ENCODE measurements at regions not wholly inside any gene's neighbourhood (a gene's known extent, or its start where the extent isn't known, plus 50 kb on each side); places are given as distances from the start of the nearest gene placed in this dataset.
A peak's percentile ranks its signal among the peaks of the same experiment; 100 is the strongest.

DNA sequence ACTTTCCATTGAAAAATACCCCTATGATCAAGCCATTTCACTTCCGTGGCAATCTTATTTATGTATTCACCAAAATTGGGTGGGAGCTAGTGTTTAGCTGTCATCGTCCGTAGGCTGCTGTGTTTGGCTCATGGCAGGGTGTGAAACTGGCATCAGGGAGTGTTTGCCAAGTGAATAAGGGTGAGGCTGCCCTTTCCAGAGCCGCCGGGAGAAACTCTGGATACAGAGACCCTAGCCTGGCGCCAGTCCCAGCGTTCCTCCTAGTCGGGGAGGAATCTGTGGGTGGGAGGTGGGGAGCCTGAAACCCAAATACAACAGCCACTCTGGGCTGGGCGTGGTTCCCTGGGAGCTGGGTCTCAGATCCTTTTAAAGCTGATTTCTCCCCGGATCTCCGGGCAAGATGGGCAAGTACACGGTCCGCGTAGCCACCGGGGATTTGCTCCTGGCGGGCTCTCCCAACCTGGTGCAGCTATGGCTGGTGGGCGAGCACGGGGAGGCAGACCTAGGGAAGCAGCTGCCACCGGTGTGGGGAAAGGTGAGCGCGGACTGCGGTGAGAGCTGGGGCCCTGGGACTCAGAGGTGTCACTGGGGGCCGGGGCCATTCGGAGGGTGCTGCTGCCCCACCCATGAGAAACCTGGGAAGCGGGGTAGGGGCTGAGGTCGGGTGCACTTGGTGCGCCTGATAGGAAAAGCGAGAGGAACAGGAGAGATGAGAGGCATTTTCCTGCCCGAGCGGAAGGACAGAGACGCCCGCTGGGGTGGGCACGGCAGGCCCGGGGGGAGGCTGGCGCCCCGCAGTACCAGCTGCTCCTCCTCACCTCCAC lies 62.1 kb upstream of the TEKT1 start:
- intact Hi-C loops (cut with DNase I): no loop called here
- DNase-seq (no peak), ATAC-seq (ENCODE audit: poor library complexity) (no peak)

DNA sequence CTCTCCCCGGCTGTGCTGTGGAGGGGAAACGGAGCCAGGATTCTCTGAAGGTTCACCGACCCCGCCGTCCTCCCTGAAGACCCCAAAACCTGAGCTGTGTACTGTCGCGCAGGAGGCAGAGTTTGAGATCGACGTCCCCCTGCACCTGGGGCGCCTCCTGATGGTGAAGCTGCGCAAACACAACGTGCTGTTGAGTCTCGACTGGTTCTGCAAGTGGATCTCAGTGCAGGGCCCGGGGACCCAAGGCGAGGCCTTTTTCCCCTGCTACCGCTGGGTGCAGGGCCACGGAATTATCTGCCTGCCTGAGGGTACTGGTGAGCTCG lies 62.6 kb upstream of the TEKT1 start:
- no peak for DNase-seq
- ATAC-seq (ENCODE audit: poor library complexity): no peak
- intact Hi-C loops (cut with DNase I): no loop called here

DNA sequence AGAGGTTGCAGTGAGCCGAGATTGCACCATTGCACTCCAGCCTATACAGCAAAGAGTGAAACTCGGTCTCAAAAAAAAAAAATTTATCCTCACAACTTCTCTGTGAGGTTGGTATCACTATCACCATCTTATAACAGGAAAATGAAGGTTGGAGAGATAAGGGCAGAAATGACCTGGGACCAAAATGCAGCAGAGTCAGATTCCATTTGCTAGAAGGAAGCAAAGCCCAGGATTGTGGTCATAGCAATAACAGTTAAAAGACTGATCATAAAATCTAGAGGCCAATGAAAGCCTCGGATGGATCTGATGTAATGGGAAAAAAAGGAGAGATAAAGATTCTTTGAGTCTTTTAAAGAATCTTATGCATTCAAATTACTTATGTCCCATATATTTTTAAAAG lies 69.6 kb upstream of the TEKT1 start:
- intact Hi-C loops (cut with DNase I): no loop called here
- no peak for ATAC-seq (ENCODE audit: poor library complexity)

DNA sequence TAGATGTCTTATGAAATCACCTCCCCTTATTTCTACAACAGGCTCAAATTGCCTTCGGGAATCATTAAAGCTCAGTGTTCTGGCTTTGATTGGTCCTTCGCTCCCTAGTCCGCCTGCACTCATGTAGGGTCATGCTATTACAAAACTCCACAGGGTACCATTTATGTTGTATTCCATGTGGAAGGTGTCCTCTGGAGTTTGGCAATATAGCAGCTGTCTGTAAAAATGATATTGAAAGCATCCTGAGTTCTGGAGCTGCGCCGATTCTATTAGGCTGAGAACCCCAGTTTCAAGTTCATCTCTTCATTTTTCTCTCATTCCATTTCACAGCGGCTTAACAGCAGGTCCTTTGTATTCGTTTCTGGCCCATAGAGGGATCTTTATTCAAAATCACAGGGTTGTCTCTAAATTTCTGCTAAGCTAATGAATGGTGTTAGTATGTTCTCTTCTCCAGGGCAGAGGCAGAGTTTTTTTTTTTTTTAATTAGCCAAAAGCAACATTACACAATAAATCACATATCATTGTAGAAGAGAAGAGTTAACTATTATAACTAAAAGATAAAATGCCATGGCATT lies 71.9 kb upstream of the TEKT1 start:
- ATAC-seq (ENCODE audit: poor library complexity) (no peak), DNase-seq (no peak)
- intact Hi-C loops (cut with DNase I): no loop called here

More for the DNA sequence above, 69.6 kb upstream of the TEKT1 start:
- no peak for DNase-seq

DNA sequence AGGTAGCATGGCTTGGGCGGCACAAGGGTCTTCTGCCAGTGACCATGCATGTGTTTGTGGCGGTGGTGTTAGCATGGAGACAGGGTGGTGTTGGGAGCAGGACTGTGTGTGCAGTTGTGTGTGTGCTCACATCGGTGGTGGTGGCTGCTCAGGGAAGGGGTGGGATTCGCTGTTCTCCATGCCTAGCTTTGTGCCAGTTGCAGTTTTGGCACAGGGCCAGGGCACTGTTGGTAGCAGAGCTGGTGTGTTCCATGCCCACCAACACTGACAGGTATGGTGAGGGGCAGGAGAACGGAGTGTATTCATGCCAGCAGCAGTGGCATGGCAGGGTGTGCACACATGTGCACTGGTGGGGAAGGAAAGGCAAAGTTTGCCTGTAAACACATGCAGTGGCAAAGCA lies 77.3 kb upstream of the TEKT1 start:
- no peak for DNase-seq
- intact Hi-C loops (cut with DNase I): no loop called here
- no peak for ATAC-seq (ENCODE audit: poor library complexity)

DNA sequence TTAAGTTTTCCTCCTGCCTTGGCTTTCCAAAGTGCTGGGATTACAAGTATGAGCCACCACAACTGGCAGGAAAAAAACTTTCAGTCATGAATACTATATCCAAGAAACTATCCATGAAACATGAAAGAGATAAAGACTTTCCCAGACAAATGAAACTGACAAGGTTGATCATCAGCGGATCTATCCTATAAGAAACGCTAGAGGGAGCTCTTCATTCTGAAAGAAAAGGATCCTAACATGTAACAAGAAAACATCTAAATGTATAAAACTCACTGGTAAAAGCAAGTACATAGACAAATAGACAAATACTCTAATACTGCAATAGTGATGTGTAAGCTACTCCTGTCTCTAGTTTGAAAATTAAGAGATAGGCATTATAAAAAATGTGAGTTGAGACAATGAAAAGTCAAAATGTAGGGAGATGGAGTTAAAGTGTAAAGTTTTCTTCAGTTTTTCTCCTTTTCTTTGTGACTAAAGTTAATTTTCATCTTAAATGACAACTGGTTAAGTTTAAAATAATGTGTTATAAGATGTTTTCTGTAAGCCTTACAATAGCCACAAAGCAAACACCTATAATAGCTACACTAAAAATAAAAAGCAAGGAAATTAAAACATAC lies 79.6 kb upstream of the TEKT1 start:
- intact Hi-C loops (cut with DNase I): loop anchor here (5.0 kb wide), 2 partner anchors 91 to 111 kb away; partner anchors contain the start of gene BCL6B
- ATAC-seq (ENCODE audit: poor library complexity) (no peak), DNase-seq (no peak)

DNA sequence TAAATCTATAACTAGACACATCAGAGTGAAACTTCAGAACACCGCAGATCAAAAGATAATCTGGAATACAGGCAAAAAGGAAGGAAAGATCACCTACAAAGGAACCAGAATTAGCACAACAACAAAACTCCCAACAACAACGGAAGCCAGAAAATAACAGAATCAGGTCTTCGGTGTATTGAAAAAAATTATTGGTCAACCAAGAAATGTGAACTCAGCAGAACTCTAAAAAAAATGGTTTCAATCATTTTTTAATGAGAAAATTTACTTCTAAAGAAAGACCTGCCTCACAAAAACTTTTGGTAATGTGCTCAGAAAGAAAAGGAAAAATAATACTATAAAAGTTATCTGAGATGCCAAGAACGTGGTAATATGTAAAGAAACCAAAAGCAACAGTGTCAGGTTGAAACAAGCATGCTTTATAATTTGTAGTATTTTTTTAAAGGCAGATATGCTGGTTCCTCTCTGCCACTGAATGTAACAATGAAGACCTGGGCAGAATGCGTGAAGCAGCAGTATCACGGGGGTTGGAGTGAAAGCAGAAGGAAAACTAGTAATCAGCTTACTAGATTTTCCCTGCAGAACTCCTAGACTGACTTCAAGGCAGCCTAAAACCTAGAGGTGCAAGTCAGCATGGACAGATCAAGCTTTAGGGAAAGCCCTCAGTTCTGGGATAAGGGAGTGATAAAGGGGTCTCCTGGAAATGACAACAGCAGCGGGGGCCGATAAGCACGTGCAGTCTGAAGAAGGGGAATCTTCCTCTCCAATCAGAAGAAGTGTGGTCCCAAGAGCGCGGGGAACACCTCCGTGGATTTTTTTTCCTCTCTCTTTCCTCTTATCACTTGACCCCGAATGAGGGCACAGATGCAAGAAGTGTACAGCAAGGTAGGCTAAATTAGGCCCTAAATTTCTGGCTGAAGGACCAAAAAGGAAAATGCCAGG lies 80.9 kb upstream of the TEKT1 start:
- ATAC-seq (ENCODE audit: poor library complexity) (no peak), DNase-seq (no peak)
- intact Hi-C loops (cut with DNase I): loop anchor here (5.0 kb wide), 2 partner anchors 90 to 110 kb away; partner anchors contain the start of gene BCL6B

DNA sequence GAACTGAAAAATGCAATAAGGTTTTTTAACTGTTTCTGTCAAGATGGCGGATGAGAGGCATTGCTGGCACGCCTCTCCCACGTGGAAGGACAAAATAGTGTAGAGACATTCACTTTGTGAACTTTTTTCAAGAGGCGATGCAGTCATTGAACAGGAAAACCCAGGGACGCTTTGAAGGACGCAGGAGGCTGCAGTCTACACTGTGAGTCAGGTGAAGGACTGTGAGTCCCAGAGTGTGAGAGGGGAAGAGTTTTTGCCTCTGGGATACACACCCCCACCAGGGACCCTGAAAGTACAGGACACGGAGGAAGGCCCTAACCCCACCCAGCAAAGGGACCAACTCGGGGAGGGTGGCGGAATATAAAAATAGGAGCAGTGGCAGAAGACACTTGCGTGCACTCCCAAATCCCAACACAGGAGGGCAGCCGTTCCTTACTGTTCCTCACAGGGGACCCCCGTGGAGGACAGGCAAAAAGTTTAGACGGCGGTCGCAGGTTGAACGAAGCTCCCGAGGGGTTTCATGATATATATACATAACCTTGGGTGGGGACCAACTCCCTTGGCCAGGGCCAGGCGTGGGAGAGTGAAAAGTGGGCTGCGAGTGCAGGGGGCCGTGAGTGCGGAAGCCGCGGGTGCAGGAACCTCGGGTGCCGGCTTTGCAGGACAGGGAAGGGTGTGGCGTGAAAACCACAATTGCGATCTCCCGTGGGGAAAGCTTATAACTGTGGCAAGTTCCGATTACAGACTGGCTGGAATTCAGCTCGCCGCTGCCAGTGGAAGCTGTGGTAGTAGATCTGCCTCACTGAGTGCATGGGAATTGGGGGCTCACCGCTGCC lies 82.0 kb upstream of the ALOX12 start:
- ATAC-seq (ENCODE audit: poor library complexity) (peak; percentile 92), DNase-seq (peak; percentile 84)
- intact Hi-C loops (cut with DNase I): loop anchor here (5.0 kb wide), 2 partner anchors 88 to 108 kb away; partner anchors contain the start of gene BCL6B

DNA sequence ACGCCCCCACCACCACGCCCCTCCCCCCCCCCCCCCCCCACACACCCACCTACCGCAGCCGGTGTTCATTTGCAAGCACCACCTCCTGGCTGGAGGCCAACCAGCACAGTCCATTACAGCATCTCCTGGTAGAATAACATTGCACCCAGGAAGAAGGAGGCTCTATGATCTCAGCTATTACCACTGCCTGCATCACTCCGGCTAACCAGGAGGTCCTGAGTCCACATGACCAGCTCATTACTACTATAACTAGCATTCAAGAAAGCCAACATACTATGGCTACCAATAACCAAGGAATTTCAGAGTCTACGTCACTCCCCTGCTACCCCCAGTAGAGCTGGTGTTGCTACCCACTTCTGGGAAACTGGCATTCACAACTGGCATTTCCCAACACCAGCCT lies 81.1 kb upstream of the ALOX12 start:
- intact Hi-C loops (cut with DNase I): loop anchor here (5.0 kb wide), 2 partner anchors 88 to 108 kb away; partner anchors contain the start of gene BCL6B
- ATAC-seq (ENCODE audit: poor library complexity) (no peak), DNase-seq (no peak)

DNA sequence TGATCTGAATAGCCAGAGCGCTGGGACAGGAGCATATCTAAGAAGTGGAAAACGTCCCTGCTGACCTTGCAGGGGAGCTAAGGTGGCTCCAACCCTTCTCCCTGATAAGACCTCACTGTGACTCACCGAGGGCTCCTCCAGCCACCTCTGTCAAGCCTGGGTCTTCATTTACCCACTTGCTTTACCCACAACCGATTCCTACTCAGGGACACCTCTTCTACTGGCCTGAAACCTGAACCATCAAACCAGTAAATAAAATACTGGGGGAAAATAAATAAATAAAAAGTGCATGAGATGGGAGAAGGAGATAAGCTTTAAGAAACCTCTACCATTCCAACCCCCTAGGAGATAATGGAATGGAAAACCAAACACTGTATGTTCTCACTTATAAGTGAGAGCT lies 80.2 kb upstream of the ALOX12 start:
- intact Hi-C loops (cut with DNase I): no loop called here
- DNase-seq: no peak
- ATAC-seq (ENCODE audit: poor library complexity): no peak

DNA sequence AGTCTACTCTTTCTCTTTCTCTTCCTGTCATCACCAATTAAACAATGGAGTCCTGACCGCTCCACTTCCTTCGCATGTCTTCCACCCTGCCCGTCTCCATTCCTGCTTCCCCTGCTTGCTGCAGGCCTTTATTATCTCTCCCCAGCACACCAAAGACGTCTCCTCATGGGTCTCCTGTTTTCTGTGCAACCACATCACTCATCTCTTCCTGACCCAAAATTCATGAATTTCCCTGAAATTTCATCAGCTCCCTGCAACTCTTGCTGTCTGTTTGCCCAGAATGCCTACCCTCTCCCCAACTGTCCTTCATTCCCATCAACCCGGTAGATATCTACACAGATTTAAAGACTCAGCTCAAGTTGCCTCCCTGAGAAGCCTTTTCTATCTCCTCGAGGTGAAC lies 76.7 kb upstream of the ALOX12 start:
- intact Hi-C loops (cut with DNase I): no loop called here
- DNase-seq (no peak), ATAC-seq (ENCODE audit: poor library complexity) (no peak)

DNA sequence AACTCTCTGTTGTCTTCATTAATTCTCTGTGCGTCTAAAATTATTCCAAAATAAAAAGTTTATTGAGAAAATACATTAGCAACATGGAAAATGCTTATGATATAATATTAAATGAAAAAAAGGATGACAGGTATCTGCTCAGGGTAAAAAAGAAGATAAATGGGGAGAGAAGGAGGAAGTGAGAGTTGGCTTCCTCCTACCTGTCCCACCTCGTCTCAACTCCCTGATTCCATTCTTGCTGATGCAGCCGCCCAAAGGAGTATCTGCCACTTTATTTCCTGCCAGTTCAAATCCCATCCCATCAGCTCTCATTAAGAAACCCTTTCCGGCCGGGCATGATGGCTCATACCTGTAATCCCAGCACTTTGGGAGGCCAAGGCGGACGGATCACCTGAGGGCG lies 72.5 kb upstream of the ALOX12 start:
- ATAC-seq (ENCODE audit: poor library complexity): no peak
- intact Hi-C loops (cut with DNase I): no loop called here
- no peak for DNase-seq

DNA sequence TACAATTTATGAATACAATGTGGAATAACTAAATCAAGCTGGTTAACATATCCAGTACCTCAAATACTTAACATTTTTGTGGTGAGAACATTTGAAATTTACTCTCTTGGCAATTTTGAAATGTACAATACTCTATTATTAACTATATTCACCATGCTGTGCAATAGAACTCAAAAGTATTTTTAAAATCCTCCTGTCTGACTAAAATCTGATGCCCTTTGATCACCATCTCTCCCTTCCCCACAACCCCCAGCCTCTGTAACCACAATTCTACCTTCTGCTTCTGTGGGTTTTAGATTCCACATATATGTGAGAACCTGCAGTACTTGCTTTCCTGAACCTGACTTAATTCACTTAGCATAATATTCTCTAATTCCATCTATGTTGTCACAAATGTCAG lies 71.6 kb upstream of the ALOX12 start:
- ATAC-seq (ENCODE audit: poor library complexity) (no peak), DNase-seq (no peak)
- intact Hi-C loops (cut with DNase I): no loop called here

DNA sequence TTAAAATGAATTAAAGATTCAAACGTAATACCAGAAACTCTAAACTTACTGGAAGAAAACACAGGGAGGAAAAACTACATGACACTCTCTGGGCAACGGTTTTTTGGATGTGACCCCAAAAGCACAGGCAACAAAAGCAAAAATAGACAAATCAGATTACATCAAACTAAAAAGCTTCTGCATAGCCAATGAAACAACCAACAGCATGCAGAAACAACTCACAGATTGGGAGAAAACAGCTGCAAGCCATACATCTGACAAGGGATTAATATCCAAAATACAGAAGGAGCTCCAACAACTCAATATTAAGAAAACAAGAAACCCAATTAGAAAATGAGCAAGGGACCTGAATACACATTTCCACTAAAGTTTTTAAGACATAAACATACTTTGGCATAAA lies 69.2 kb upstream of the ALOX12 start:
- intact Hi-C loops (cut with DNase I): no loop called here
- ATAC-seq (ENCODE audit: poor library complexity): no peak

DNA sequence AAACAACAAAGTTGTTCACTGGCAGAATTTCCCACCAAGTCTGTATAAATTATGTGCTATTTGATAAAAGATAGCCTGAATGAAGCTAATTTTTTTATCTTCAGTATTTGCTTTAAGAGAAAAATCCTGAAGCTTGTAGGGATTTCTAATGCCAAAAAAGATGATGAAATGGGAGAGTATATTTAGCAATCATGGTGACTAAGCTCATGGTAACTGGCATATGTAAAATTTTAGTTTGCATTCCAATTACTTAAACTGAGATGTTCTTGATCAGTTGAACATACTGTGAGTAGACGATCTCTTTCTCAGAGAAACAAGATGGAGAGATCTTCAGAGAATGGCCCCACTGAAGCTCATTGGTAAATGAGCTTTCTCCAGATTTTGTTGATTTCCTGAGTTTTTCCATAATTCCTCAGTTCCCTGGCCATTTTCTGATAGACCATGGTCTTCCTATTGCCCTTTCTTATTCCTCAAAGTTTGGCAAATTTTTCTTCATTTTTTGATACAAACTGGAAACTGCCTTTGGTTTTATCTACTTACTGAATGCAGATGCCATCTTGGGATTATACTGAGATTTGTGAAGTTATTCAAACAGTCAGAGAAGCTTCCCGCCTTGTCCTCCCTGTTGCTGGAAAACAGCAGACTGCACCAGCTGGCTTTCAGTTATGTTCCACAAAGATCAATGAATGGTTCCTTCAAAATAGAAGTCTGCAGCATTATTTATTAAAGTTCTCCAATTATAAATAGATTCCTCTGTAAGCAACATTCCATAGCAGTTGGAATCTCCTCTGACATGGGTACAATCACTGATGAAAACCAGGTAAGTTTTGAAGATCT lies 68.3 kb upstream of the ALOX12 start:
- ATAC-seq (ENCODE audit: poor library complexity): no peak
- DNase-seq: no peak
- intact Hi-C loops (cut with DNase I): no loop called here

More for the DNA sequence above, 69.2 kb upstream of the ALOX12 start:
- no peak for DNase-seq

DNA sequence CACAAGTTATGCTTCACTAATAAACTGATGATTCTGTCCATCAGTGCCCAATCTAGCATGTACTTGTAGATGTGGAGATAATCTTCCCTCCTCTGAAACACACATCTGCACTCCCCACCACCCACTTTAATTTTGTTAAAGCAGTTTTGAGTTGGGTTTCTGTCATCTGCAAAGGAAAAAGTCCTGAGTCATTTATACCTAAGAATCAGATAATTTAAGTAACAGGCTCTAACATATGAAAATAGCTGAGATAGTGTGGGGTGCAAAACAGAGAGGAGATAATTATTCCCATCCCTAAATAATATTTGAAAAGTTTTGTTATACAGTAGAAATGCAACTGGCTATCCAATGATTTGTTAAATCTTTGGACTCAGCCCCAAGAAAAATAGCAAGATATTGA lies 67.7 kb upstream of the ALOX12 start:
- intact Hi-C loops (cut with DNase I): no loop called here

DNA sequence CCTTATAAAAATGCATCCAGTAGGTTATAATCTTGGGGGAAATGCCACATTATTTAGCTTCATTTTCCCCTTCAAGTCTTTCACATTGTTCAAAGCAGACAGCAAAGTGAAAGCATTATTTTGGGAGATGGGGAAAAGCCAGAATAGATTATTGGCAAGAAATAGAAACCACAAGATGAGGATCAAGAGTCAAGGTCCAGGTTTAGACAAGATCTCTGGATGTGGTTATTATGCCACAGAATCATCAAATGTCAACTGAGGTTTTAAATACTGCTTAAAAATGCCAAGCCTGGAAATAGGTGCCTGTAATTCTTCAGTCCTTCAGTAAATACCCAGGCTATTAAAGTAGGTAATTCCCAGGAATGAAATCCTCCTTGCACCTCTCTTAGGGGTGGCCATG lies 65.1 kb upstream of the ALOX12 start:
- ATAC-seq (ENCODE audit: poor library complexity): no peak
- no peak for DNase-seq
- intact Hi-C loops (cut with DNase I): no loop called here

More for the DNA sequence above, 67.7 kb upstream of the ALOX12 start:
- no peak for DNase-seq
- no peak for ATAC-seq (ENCODE audit: poor library complexity)
